Endothelial cell of umbilical vein (primary cell): ENCODE measurements at regions not wholly inside any gene's neighbourhood (a gene's known extent, or its start where the extent isn't known, plus 50 kb on each side); places are given as distances from the start of the nearest gene placed in this dataset.

Experiments used
- POLR2A ChIP-seq: IDR thresholded peaks from 2 replicates; pipeline ENCODE4 v1.6.1; 2012; ENCODE audit warnings: low read depth, mild to moderate bottlenecking, control low read depth, low read length
- TF ChIP-seq, protein P1 (sequence below), 2 donors: IDR thresholded peaks; 1 replicate in 1 of 2; 2 replicates in 1 of 2; pipeline ENCODE4 v1.5.1; 2011; ENCODE audit warnings: low read length in 2 of 2, mild to moderate bottlenecking in 2 of 2, moderate library complexity in 2 of 2, control low read depth in 1 of 2, inconsistent platforms in 1 of 2, low read depth in 1 of 2; ENCODE audit not compliant: insufficient read depth in 1 of 2; ENCODE audit errors: extremely low read depth in 1 of 2

DNA sequence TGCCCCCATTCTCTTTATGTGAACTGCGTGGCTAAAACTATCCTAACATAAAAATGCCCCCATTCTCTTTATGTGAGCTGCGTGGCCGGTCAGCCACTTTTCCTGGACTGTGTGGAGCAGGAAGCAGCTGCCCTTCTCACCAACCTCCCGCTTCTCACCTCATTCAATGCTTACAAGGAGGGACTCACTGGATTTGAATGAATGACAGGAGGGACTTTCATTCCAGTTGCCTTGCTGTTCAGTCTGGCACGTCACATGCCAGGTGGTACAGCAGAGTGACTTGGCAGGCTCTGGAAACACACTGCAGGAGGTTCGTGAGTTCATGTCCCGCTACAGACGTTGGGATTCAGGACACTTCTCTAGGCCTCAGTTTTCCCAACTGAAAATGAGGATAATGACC, 60.2 kb upstream of the NFIL3 start:
- TF ChIP-seq, protein P1, sequence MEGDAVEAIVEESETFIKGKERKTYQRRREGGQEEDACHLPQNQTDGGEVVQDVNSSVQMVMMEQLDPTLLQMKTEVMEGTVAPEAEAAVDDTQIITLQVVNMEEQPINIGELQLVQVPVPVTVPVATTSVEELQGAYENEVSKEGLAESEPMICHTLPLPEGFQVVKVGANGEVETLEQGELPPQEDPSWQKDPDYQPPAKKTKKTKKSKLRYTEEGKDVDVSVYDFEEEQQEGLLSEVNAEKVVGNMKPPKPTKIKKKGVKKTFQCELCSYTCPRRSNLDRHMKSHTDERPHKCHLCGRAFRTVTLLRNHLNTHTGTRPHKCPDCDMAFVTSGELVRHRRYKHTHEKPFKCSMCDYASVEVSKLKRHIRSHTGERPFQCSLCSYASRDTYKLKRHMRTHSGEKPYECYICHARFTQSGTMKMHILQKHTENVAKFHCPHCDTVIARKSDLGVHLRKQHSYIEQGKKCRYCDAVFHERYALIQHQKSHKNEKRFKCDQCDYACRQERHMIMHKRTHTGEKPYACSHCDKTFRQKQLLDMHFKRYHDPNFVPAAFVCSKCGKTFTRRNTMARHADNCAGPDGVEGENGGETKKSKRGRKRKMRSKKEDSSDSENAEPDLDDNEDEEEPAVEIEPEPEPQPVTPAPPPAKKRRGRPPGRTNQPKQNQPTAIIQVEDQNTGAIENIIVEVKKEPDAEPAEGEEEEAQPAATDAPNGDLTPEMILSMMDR (IDR thresholded peaks at IDR 0.05; ENCODE audit: extremely low read depth in 1 of 2, insufficient read depth in 1 of 2, low read depth in 1 of 2, low read length in 2 of 2) = no peak
- no peak for TF ChIP-seq POLR2A
